Keratinocyte (primary cell): ENCODE measurements at regions not wholly inside any gene's neighbourhood (a gene's known extent, or its start where the extent isn't known, plus 50 kb on each side); places are given as distances from the start of the nearest gene placed in this dataset.

ENCODE experiments used
- DNase-seq: peaks from one replicate; pipeline ENCODE4 v3.0.0-alpha.2; 2011; ENCODE audit warnings: low read depth, missing footprints, low spot score
- FAIRE-seq: peaks from 2 replicates; lab custom pipeline; 2011; peaks lifted over from hg19 to GRCh38; lab: Jason Lieb, UNC
- H2AFZ ChIP-seq: 2 replicates; pipeline ENCODE4 v1.6.0; 2012; ENCODE audit warnings: low read length, control low read depth, inconsistent platforms; ENCODE audit not compliant: control insufficient read depth
- H3K27ac ChIP-seq: 2 replicates; pipeline ENCODE4 v1.5.1; 2011; ENCODE audit warnings: low read length; ENCODE audit not compliant: control insufficient read depth, insufficient read depth
- H3K27me3 ChIP-seq: 3 replicates; pipeline ENCODE4 v1.6.0; 2011; ENCODE audit warnings: low read length; ENCODE audit not compliant: control insufficient read depth, insufficient read depth; ENCODE audit errors: extremely low read depth
- H3K36me3 ChIP-seq, 2 experiments: 2 replicates in 1 of 2; 3 replicates in 1 of 2; pipeline ENCODE4 v1.5.1; 2011; ENCODE audit warnings: low read length in 2 of 2, mild to moderate bottlenecking in 1 of 2; ENCODE audit not compliant: control insufficient read depth in 2 of 2, insufficient read depth in 2 of 2; ENCODE audit errors: extremely low read depth in 1 of 2
- H3K4me1 ChIP-seq: 3 replicates; pipeline ENCODE4 v1.5.1; 2011; ENCODE audit warnings: low read length; ENCODE audit not compliant: control insufficient read depth, insufficient read depth; ENCODE audit errors: extremely low read depth
- H3K4me2 ChIP-seq: 3 replicates; pipeline ENCODE4 v1.6.0; 2011; ENCODE audit warnings: low read depth, low read length; ENCODE audit not compliant: control insufficient read depth, insufficient read depth; ENCODE audit errors: extremely low read depth
- H3K4me3 ChIP-seq, 3 experiments: fragments of 200-600 bp in 1 of 3; sonication (generic) in 1 of 3; 2 replicates in 2 of 3; 3 replicates in 1 of 3; pipeline ENCODE4 v1.5.1; 2011 to 2016; ENCODE audit warnings: low read length in 3 of 3, mild to moderate bottlenecking in 3 of 3, control low read depth in 2 of 3, inconsistent platforms in 1 of 3, low read depth in 1 of 3, mixed read lengths in 1 of 3, mixed run types in 1 of 3, moderate library complexity in 1 of 3; ENCODE audit not compliant: control insufficient read depth in 2 of 3, insufficient read depth in 2 of 3; ENCODE audit errors: extremely low read depth in 1 of 3
- H3K79me2 ChIP-seq: 2 replicates; pipeline ENCODE4 v1.6.0; 2012; ENCODE audit warnings: low read length; ENCODE audit not compliant: control insufficient read depth, insufficient read depth
- H3K9ac ChIP-seq: 3 replicates; pipeline ENCODE4 v1.6.0; 2011; ENCODE audit warnings: low read length; ENCODE audit not compliant: control insufficient read depth, insufficient read depth; ENCODE audit errors: extremely low read depth
- H3K9me1 ChIP-seq: 3 replicates; pipeline ENCODE4 v1.6.0; 2011; ENCODE audit warnings: low read length; ENCODE audit not compliant: control insufficient read depth, insufficient read depth; ENCODE audit errors: extremely low read depth
- H3K9me3 ChIP-seq: 2 replicates; pipeline ENCODE4 v1.5.1; 2012; ENCODE audit warnings: low read depth, low read length; ENCODE audit not compliant: control insufficient read depth
- H4K20me1 ChIP-seq: 3 replicates; pipeline ENCODE4 v1.6.0; 2011; ENCODE audit warnings: low read length; ENCODE audit not compliant: control insufficient read depth, insufficient read depth; ENCODE audit errors: extremely low read depth
- EZH2 ChIP-seq: IDR thresholded peaks from one replicate; pipeline ENCODE4 v1.6.1; 2012; ENCODE audit warnings: inconsistent platforms, mild to moderate bottlenecking, low read length, moderate library complexity
- dilution Hi-C: fragments of 300-500 bp; cut with MboI; formaldehyde crosslinking; loops from one replicate; pipeline ENCODE4 v1.7.0; 2020; ENCODE audit warnings: low sequenced_read_pairs; ENCODE audit not compliant: extremely low pct_ligation_motif_present
- TF ChIP-seq, protein P1 (sequence below), 3 experiments: IDR thresholded peaks in 1 of 3; conservative IDR thresholded peaks in 1 of 3; optimal IDR thresholded peaks in 1 of 3; 2 replicates in 2 of 3; 3 replicates in 1 of 3; pipeline versions ENCODE3 to v1.5.1; 2011; ENCODE audit warnings: low read length in 3 of 3, mild to moderate bottlenecking in 3 of 3, moderate library complexity in 2 of 3, control low read depth in 1 of 3, inconsistent platforms in 1 of 3; ENCODE audit not compliant: insufficient read depth in 2 of 3; ENCODE audit errors: extremely low read depth in 1 of 3

DNA sequence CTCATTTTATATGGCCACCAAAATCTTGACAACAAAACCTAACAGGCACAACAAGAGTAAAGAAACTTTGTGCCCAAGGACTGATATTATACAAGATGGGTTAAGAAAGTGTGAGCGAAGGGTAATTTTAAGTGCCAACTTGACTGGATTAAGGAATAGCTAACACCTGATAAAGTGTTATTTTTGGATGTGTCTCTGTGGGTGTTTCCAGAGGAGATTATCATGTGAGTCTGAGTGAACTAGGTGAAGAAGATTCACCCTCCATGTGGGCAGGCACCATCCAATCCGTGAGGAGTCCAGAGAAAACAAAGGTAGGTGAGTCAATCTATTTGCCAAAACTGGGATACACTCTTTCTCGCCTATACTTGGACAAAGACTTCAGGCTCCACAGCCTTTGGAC is 461.6 kb downstream of the ETS1 start:
- H4K20me1 ChIP-seq, result no peaks in the 10 kb centered on the region
- no peak overlapping the region for H2AFZ ChIP-seq
- no peak for TF ChIP-seq EZH2
- TF ChIP-seq, protein P1, sequence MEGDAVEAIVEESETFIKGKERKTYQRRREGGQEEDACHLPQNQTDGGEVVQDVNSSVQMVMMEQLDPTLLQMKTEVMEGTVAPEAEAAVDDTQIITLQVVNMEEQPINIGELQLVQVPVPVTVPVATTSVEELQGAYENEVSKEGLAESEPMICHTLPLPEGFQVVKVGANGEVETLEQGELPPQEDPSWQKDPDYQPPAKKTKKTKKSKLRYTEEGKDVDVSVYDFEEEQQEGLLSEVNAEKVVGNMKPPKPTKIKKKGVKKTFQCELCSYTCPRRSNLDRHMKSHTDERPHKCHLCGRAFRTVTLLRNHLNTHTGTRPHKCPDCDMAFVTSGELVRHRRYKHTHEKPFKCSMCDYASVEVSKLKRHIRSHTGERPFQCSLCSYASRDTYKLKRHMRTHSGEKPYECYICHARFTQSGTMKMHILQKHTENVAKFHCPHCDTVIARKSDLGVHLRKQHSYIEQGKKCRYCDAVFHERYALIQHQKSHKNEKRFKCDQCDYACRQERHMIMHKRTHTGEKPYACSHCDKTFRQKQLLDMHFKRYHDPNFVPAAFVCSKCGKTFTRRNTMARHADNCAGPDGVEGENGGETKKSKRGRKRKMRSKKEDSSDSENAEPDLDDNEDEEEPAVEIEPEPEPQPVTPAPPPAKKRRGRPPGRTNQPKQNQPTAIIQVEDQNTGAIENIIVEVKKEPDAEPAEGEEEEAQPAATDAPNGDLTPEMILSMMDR (optimal IDR thresholded peaks at IDR 0.05 in 1 of 3, IDR thresholded peaks at IDR 0.05 in 1 of 3, conservative IDR thresholded peaks at IDR 0.05 in 1 of 3; ENCODE audit: extremely low read depth in 1 of 3, insufficient read depth in 2 of 3, low read length in 3 of 3), result no peak
- H3K27ac ChIP-seq, result no peak overlapping the region
- H3K4me1 ChIP-seq, result no peaks in the 10 kb centered on the region
- dilution Hi-C loops, result no loop called here
- no peaks in the 10 kb centered on the region for H3K27me3 ChIP-seq
- no peak overlapping the region for H3K4me2 ChIP-seq
- no peaks in the 10 kb centered on the region for H3K79me2 ChIP-seq
- no peaks in the 10 kb centered on the region for H3K36me3 ChIP-seq
- no peaks in the 10 kb centered on the region for H3K9me1 ChIP-seq
- DNase-seq (no peak), FAIRE-seq (no peak)
- H3K9me3 ChIP-seq, result no peaks in the 10 kb centered on the region
- H3K9ac ChIP-seq, result no peak overlapping the region
- H3K4me3 ChIP-seq, result no peak overlapping the region

DNA sequence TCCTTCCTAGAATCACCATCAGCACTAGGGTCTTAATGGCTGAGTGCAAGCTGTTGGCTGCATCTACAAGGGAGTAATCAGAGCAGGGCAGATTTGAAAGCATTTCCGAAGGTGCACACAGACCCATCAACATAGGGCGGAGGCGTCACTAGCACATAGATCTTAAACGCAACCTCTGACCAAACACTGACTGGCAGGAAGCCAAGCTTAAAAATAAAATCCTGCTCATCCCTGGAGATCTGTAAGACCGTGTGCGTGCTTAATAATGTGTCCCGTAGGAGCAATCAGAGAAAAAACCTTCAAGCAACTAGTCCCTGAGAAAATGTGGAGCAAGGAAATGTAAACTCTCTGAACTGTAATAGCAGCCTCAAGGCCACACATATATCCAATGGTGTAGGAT is 470.5 kb downstream of the ETS1 start:
- H2AFZ ChIP-seq, result no peak overlapping the region
- no peak overlapping the region for H3K4me2 ChIP-seq
- H3K79me2 ChIP-seq, result no peaks in the 10 kb centered on the region
- H3K9ac ChIP-seq, result no peak overlapping the region
- no peaks in the 10 kb centered on the region for H3K9me1 ChIP-seq
- H4K20me1 ChIP-seq, result no peaks in the 10 kb centered on the region
- dilution Hi-C loops, result no loop called here
- H3K36me3 ChIP-seq, result no peaks in the 10 kb centered on the region
- no peak for TF ChIP-seq EZH2
- TF ChIP-seq, protein P1 (optimal IDR thresholded peaks at IDR 0.05 in 1 of 3, IDR thresholded peaks at IDR 0.05 in 1 of 3, conservative IDR thresholded peaks at IDR 0.05 in 1 of 3; ENCODE audit: extremely low read depth in 1 of 3, insufficient read depth in 2 of 3, low read length in 3 of 3), result no peak
- H3K4me1 ChIP-seq, result no peaks in the 10 kb centered on the region
- FAIRE-seq, result no peak
- H3K9me3 ChIP-seq, result no peaks in the 10 kb centered on the region
- DNase-seq, result no peak
- no peaks in the 10 kb centered on the region for H3K27me3 ChIP-seq
- H3K4me3 ChIP-seq, result no peak overlapping the region
- no peak overlapping the region for H3K27ac ChIP-seq
